HG03469 (cell line): ENCODE measurements at regions not wholly inside any gene's neighbourhood (a gene's known extent, or its start where the extent isn't known, plus 50 kb on each side); places are given as distances from the start of the nearest gene placed in this dataset.
"Not testable (repeated sequence)": the region's sequence is repeated elsewhere in the genome, so short reads cannot be mapped to it uniquely, and the experiment has no call there.

Experiments
- ATAC-seq: cut with Tn5 transposase; IDR thresholded peaks from one replicate; pipeline ENCODE4 v1.9.1; 2021; ENCODE audit warnings: mild to moderate bottlenecking, moderate library complexity, moderate number of reproducible peaks; ENCODE audit not compliant: unreplicated experiment

- ATAC-seq = no peak
These were observed 180.4 kb downstream of the SMAD6 start for GRCh38 chr15:66882251-66883020.

GRCh38 chr15:66883284-66883911, 181.4 kb downstream of the SMAD6 start:
- no peak for ATAC-seq

- no peak for ATAC-seq
These were observed 181.2 kb upstream of the SMAD3 start for GRCh38 chr15:66884115-66884622.

GRCh38 chr15:66884661-66885237, 180.7 kb upstream of the SMAD3 start:
- no peak for ATAC-seq

- ATAC-seq = no peak
These were observed 180.0 kb upstream of the SMAD3 start for GRCh38 chr15:66885281-66885915.

- ATAC-seq = no peak
These were observed 179.1 kb upstream of the SMAD3 start for GRCh38 chr15:66886241-66886675.

- ATAC-seq = no peak
These were observed 178.6 kb upstream of the SMAD3 start for GRCh38 chr15:66886686-66887273.

- not testable (repeated sequence) for ATAC-seq
These were observed 176.1 kb upstream of the SMAD3 start for GRCh38 chr15:66889298-66889697.

GRCh38 chr15:66891776-66892175, 173.6 kb upstream of the SMAD3 start:
- ATAC-seq = no peak

- no peak for ATAC-seq
These were observed 172.1 kb upstream of the SMAD3 start for GRCh38 chr15:66893294-66893693.

GRCh38 chr15:66894363-66894762, 171.0 kb upstream of the SMAD3 start:
- no peak for ATAC-seq

- ATAC-seq = no peak
These were observed 170.2 kb upstream of the SMAD3 start for GRCh38 chr15:66894986-66895780.

- ATAC-seq = no peak
These were observed 169.5 kb upstream of the SMAD3 start for GRCh38 chr15:66895794-66896453.

GRCh38 chr15:66896611-66897010, 168.8 kb upstream of the SMAD3 start:
- ATAC-seq = no peak

GRCh38 chr15:66897416-66897815, 168.0 kb upstream of the SMAD3 start:
- ATAC-seq = no peak

- no peak for ATAC-seq
These were observed 167.4 kb upstream of the SMAD3 start for GRCh38 chr15:66897971-66898370.

GRCh38 chr15:66898656-66899386, 166.6 kb upstream of the SMAD3 start:
- no peak for ATAC-seq

GRCh38 chr15:66899555-66900350, 165.6 kb upstream of the SMAD3 start:
- ATAC-seq = no peak
